BJ (cell line): ENCODE measurements at regions not wholly inside any gene's neighbourhood (a gene's known extent, or its start where the extent isn't known, plus 50 kb on each side); places are given as distances from the start of the nearest gene placed in this dataset.

ENCODE experiments used
- CTCF ChIA-PET: fragments of 350-600 bp; formaldehyde crosslinking; extraction: SDS; loops from one replicate; lab custom pipeline; 2021; ENCODE audit warnings: antibody characterized with exemption, inconsistent platforms; lab: Yijun Ruan, JAX
- POLR2A ChIA-PET: fragments of 300-600 bp; sonication (Branson Sonifier 250); formaldehyde crosslinking; extraction: SDS; loops from one replicate; lab custom pipeline; 2021; ENCODE audit warnings: antibody characterized with exemption; lab: Charles Lee
- DNase-seq: peaks from one replicate; pipeline ENCODE4 v3.0.0-alpha.2; 2011; ENCODE audit warnings: low read depth
- H3K27me3 ChIP-seq: 2 replicates; pipeline ENCODE4 v1.6.0; 2011; ENCODE audit warnings: low read length; ENCODE audit not compliant: control insufficient read depth, insufficient read depth
- H3K36me3 ChIP-seq: 2 replicates; pipeline ENCODE4 v1.5.1; 2011; ENCODE audit warnings: low read length; ENCODE audit not compliant: control insufficient read depth, insufficient read depth
- H3K4me3 ChIP-seq: 2 replicates; pipeline ENCODE4 v1.5.1; 2011; ENCODE audit warnings: low read depth, mild to moderate bottlenecking, control low read depth, low read length
- CTCF ChIP-seq: IDR thresholded peaks from 2 replicates; pipeline ENCODE4 v1.5.1; 2011; ENCODE audit warnings: low read depth, mild to moderate bottlenecking, control low read depth, inconsistent platforms, low read length, moderate library complexity; ENCODE audit not compliant: insufficient read depth

- no peak for TF ChIP-seq CTCF
- ChIA-PET POLR2A (no interaction called here), CTCF (no interaction called here)
- H3K36me3 ChIP-seq: no peaks in the 10 kb centered on the region
- no peak overlapping the region for H3K4me3 ChIP-seq
- no peaks in the 10 kb centered on the region for H3K27me3 ChIP-seq
- no peak for DNase-seq
Measured at GRCh38 chr20:59376109-59376841, 75.9 kb downstream of the EDN3 start.

- CTCF ChIA-PET: no interaction called here
- no peaks in the 10 kb centered on the region for H3K27me3 ChIP-seq
Measured at GRCh38 chr20:59376998-59377397, 76.6 kb downstream of the EDN3 start.

GRCh38 chr20:59377842-59378241 is 77.4 kb downstream of the EDN3 start:
- POLR2A ChIA-PET: no interaction called here
- no peak for TF ChIP-seq CTCF
- Histone ChIP-seq H3K36me3 (no peaks in the 10 kb centered on the region), H3K27me3 (no peaks in the 10 kb centered on the region), H3K4me3 (no peak overlapping the region)
- DNase-seq: no peak
- CTCF ChIA-PET: no interaction called here

More at GRCh38 chr20:59376998-59377397, 76.6 kb downstream of the EDN3 start:
- no peak for DNase-seq
- H3K4me3 ChIP-seq: no peak overlapping the region
- POLR2A ChIA-PET: no interaction called here
- no peak for TF ChIP-seq CTCF
- no peaks in the 10 kb centered on the region for H3K36me3 ChIP-seq

- Histone ChIP-seq H3K27me3 (no peaks in the 10 kb centered on the region), H3K4me3 (no peak overlapping the region), H3K36me3 (no peaks in the 10 kb centered on the region)
- DNase-seq: no peak
- CTCF ChIA-PET: no interaction called here
- POLR2A ChIA-PET: no interaction called here
- TF ChIP-seq CTCF: no peak
Measured at GRCh38 chr20:59378396-59378795, 78.0 kb downstream of the EDN3 start.

GRCh38 chr20:59378966-59379365 is 78.6 kb downstream of the EDN3 start:
- CTCF ChIA-PET: no interaction called here
- POLR2A ChIA-PET: no interaction called here

More at GRCh38 chr20:59378966-59379365, 78.6 kb downstream of the EDN3 start:
- TF ChIP-seq CTCF: no peak
- DNase-seq: no peak
- no peak overlapping the region for H3K4me3 ChIP-seq
- H3K27me3 ChIP-seq: no peaks in the 10 kb centered on the region
- no peaks in the 10 kb centered on the region for H3K36me3 ChIP-seq
